ENCODE measurements at regions not wholly inside any gene's neighbourhood (a gene's known extent, or its start where the extent isn't known, plus 50 kb on each side); places are given as distances from the start of the nearest gene placed in this dataset.
"Not testable (repeated sequence)": the region's sequence is repeated elsewhere in the genome, so short reads cannot be mapped to it uniquely, and the experiment has no call there.

DNA sequence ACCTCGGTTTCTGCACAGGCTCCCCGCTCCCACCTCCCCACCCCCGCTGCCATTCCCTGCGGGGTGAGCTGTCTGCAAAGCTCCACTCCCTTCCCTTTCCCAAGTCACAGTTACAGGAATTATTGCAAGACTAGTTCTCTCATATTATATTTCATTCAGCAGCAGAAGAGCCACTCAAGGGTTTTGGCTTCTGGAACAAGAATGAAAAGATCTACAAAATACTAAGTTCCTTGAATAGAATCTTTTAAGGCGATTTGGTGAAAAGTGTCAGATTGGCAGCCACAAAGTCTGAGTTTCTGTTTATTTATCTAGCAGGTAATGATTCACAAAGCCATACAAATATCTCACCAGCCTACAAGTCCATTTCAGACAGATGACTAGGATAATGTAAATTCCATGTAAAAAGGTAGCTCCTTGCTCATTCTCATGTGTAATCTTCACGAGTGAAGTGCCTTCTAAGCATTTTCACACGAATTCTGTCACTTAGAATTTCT lies 221.9 kb upstream of the RBBP8 start:
- H3K4me2 ChIP-seq (ENCODE audit: low read length), result no peak overlapping the region
- no peaks in the 10 kb centered on the region for H3K36me3 ChIP-seq (ENCODE audit: insufficient read depth, low read length)
- H3K4me3 ChIP-seq (ENCODE audit: low read length), result no peak overlapping the region
- no peak overlapping the region for H3K27ac ChIP-seq (ENCODE audit: low read length)
- no peak overlapping the region for H2AFZ ChIP-seq (ENCODE audit: low read depth, low read length)
- H3K27me3 ChIP-seq (ENCODE audit: insufficient read depth, low read depth, low read length), result no peaks in the 10 kb centered on the region
- no peaks in the 10 kb centered on the region for H3K79me2 ChIP-seq (replicated peaks; ENCODE audit: insufficient read depth, low read length)
- H3K9ac ChIP-seq (ENCODE audit: low read length), result no peak overlapping the region
- no peak for TF ChIP-seq RAD21 (conservative IDR thresholded peaks at IDR 0.05)
- TF ChIP-seq MXI1 (conservative IDR thresholded peaks at IDR 0.05; ENCODE audit: poor library complexity, severe bottlenecking), result no peak
- TF ChIP-seq EP300 (conservative IDR thresholded peaks at IDR 0.05; ENCODE audit: poor library complexity, severe bottlenecking), result no peak
- TF ChIP-seq SMC3 (conservative IDR thresholded peaks at IDR 0.05; ENCODE audit: poor library complexity), result no peak
- no peak for TF ChIP-seq POLR2AphosphoS5 (IDR thresholded peaks at IDR 0.05)
- TF ChIP-seq TAF1 (IDR thresholded peaks at IDR 0.05; ENCODE audit: low read depth), result no peak
- TF ChIP-seq, protein P1, sequence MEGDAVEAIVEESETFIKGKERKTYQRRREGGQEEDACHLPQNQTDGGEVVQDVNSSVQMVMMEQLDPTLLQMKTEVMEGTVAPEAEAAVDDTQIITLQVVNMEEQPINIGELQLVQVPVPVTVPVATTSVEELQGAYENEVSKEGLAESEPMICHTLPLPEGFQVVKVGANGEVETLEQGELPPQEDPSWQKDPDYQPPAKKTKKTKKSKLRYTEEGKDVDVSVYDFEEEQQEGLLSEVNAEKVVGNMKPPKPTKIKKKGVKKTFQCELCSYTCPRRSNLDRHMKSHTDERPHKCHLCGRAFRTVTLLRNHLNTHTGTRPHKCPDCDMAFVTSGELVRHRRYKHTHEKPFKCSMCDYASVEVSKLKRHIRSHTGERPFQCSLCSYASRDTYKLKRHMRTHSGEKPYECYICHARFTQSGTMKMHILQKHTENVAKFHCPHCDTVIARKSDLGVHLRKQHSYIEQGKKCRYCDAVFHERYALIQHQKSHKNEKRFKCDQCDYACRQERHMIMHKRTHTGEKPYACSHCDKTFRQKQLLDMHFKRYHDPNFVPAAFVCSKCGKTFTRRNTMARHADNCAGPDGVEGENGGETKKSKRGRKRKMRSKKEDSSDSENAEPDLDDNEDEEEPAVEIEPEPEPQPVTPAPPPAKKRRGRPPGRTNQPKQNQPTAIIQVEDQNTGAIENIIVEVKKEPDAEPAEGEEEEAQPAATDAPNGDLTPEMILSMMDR (IDR thresholded peaks at IDR 0.05; ENCODE audit: poor library complexity, severe bottlenecking), result no peak
- TF ChIP-seq REST (IDR thresholded peaks at IDR 0.05; ENCODE audit: borderline replicate concordance), result no peak
- no peak for TF ChIP-seq EZH2 (IDR thresholded peaks at IDR 0.05; ENCODE audit: borderline replicate concordance, insufficient read depth, low read length, poor library complexity, severe bottlenecking)
- no peaks in the 10 kb centered on the region for H4K20me1 ChIP-seq (ENCODE audit: insufficient read depth)
- H3K9me3 ChIP-seq (ENCODE audit: low read length), result no peaks in the 10 kb centered on the region
- no peaks in the 10 kb centered on the region for H3K9me2 ChIP-seq (ENCODE audit: insufficient read depth, low read length)
- H3F3A ChIP-seq (ENCODE audit: insufficient read depth, low read length, poor library complexity, severe bottlenecking), result no peaks in the 10 kb centered on the region

DNA sequence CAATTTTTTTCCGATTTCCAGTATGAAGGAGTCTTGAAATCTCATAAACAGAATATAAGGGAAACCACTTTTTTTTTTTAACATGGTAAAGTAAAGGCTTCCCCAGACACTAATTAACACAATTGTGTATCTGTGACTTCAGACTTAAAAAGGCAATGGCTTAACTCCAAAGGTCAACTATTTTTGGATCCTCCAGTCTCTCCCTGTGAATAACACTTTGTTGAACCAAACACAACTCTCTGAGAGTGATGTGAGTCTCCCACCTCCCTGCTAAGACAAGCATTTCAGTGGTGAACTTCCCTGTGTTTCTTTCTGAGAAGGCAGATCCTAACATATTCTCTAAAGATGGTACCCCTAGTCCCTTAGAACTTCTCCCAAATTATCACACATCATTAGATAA lies 219.6 kb upstream of the RBBP8 start:
- Histone ChIP-seq H3K9ac (ENCODE audit: low read length) (no peak overlapping the region), H3K36me3 (ENCODE audit: insufficient read depth, low read length) (no peaks in the 10 kb centered on the region), H3K9me2 (ENCODE audit: insufficient read depth, low read length) (no peaks in the 10 kb centered on the region), H3K4me3 (ENCODE audit: low read length) (no peak overlapping the region), H3K9me3 (ENCODE audit: low read length) (no peaks in the 10 kb centered on the region), H3K4me2 (ENCODE audit: low read length) (no peak overlapping the region), H3K27ac (ENCODE audit: low read length) (no peak overlapping the region), H2AFZ (ENCODE audit: low read depth, low read length) (no peak overlapping the region), H3K79me2 (replicated peaks; ENCODE audit: insufficient read depth, low read length) (no peaks in the 10 kb centered on the region), H3F3A (ENCODE audit: insufficient read depth, low read length, poor library complexity, severe bottlenecking) (no peaks in the 10 kb centered on the region), H3K27me3 (ENCODE audit: insufficient read depth, low read depth, low read length) (no peaks in the 10 kb centered on the region), H4K20me1 (ENCODE audit: insufficient read depth) (no peaks in the 10 kb centered on the region)
- TF ChIP-seq EZH2 (IDR thresholded peaks at IDR 0.05; ENCODE audit: borderline replicate concordance, insufficient read depth, low read length, poor library complexity, severe bottlenecking), result no peak
- TF ChIP-seq RAD21 (conservative IDR thresholded peaks at IDR 0.05), result no peak
- TF ChIP-seq POLR2AphosphoS5 (IDR thresholded peaks at IDR 0.05), result no peak
- TF ChIP-seq, protein P1 (IDR thresholded peaks at IDR 0.05; ENCODE audit: poor library complexity, severe bottlenecking), result no peak

DNA sequence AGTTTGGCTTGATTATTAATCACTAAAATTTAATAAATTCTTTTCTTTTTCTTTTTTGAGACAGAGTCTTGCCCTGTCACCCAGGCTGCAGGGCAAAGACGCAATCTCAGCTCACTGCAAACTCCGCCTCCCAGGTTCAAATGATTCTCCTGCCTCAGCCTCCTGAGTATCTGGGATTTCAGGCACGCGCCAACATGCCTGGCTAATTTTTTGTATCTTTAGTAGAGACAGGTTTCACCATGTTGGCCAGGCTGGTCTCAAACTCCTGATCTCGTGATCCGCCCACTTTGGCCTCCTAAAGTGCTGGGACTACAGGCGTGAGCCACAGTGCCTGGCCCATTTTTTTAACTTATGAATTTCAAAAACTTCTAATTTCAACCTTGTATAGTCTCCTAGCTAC lies 215.6 kb upstream of the RBBP8 start:
- H3K27me3 ChIP-seq (ENCODE audit: insufficient read depth, low read depth, low read length); H3K79me2 ChIP-seq (replicated peaks; ENCODE audit: insufficient read depth, low read length); H3K4me2 ChIP-seq (ENCODE audit: low read length); H3K9me2 ChIP-seq (ENCODE audit: insufficient read depth, low read length); H3K9me3 ChIP-seq (ENCODE audit: low read length); H3F3A ChIP-seq (ENCODE audit: insufficient read depth, low read length, poor library complexity, severe bottlenecking); H3K9ac ChIP-seq (ENCODE audit: low read length); H2AFZ ChIP-seq (ENCODE audit: low read depth, low read length); H3K36me3 ChIP-seq (ENCODE audit: insufficient read depth, low read length); H3K4me3 ChIP-seq (ENCODE audit: low read length); H3K27ac ChIP-seq (ENCODE audit: low read length); H4K20me1 ChIP-seq (ENCODE audit: insufficient read depth): not testable (repeated sequence)

All from neural cell (in vitro differentiated cells).